ENCODE measurements at regions not wholly inside any gene's neighbourhood (a gene's known extent, or its start where the extent isn't known, plus 50 kb on each side); places are given as distances from the start of the nearest gene placed in this dataset.

- no peaks in the 10 kb centered on the region for H3K9me3 ChIP-seq (ENCODE audit: control insufficient read depth in 4 of 4, low read length in 3 of 4)
- TF ChIP-seq HNF4G (IDR thresholded peaks at IDR 0.05) (no peak), ATF3 (IDR thresholded peaks at IDR 0.05) (no peak), HNF4A (conservative IDR thresholded peaks at IDR 0.05) (no peak)
- H3K27me3 ChIP-seq (ENCODE audit: control insufficient read depth in 4 of 4, insufficient read depth in 4 of 4, low read length in 3 of 4): peaks cover 0 to 4% (median 0%) of the 10 kb centered on the region in 4 donors
- 38% methylated on average over 9 of the region's 9 CpGs for WGBS
- no peak for DNase-seq (ENCODE audit: low spot score)
- no peak overlapping the region for H3K9ac ChIP-seq (ENCODE audit: low read depth in 1 of 2, low read length in 2 of 2)
- no peaks in the 10 kb centered on the region for H3K36me3 ChIP-seq (ENCODE audit: control insufficient read depth in 4 of 4, insufficient read depth in 3 of 4, low read depth in 1 of 4, low read length in 3 of 4)
- H3K4me3 ChIP-seq (ENCODE audit: low read depth in 1 of 3, low read length in 3 of 3): no peak overlapping the region
- no peaks in the 10 kb centered on the region for H3K4me1 ChIP-seq (ENCODE audit: control insufficient read depth in 4 of 4, insufficient read depth in 4 of 4, low read length in 3 of 4)
- no peak overlapping the region for H3K27ac ChIP-seq (ENCODE audit: low read depth in 1 of 2, low read length in 2 of 2)
Measured at GRCh38 chr5:101260857-101261256, 357.8 kb upstream of the ST8SIA4 start.

- WGBS: 63% methylated on average over 4 of the region's 4 CpGs
- H3K27ac ChIP-seq (ENCODE audit: low read depth in 1 of 2, low read length in 2 of 2): no peak overlapping the region
- H3K9ac ChIP-seq (ENCODE audit: low read depth in 1 of 2, low read length in 2 of 2): no peak overlapping the region
- no peak overlapping the region for H3K4me3 ChIP-seq (ENCODE audit: low read depth in 1 of 3, low read length in 3 of 3)
- no peak for DNase-seq (ENCODE audit: low spot score)
- peaks cover 0 to 6% (median 0%) of the 10 kb centered on the region in 4 donors for H3K27me3 ChIP-seq (ENCODE audit: control insufficient read depth in 4 of 4, insufficient read depth in 4 of 4, low read length in 3 of 4)
- no peaks in the 10 kb centered on the region for H3K4me1 ChIP-seq (ENCODE audit: control insufficient read depth in 4 of 4, insufficient read depth in 4 of 4, low read length in 3 of 4)
- TF ChIP-seq FOXA2 (IDR thresholded peaks at IDR 0.05): no peak
- no peak for TF ChIP-seq CTCF (IDR thresholded peaks at IDR 0.05; ENCODE audit: low read depth, low read length, missing input control)
- TF ChIP-seq RAD21 (IDR thresholded peaks at IDR 0.05): no peak
- peaks cover 0 to 4% (median 0%) of the 10 kb centered on the region in 4 donors for H3K9me3 ChIP-seq (ENCODE audit: control insufficient read depth in 4 of 4, low read length in 3 of 4)
- no peaks in the 10 kb centered on the region for H3K36me3 ChIP-seq (ENCODE audit: control insufficient read depth in 4 of 4, insufficient read depth in 3 of 4, low read depth in 1 of 4, low read length in 3 of 4)
Measured at GRCh38 chr5:101253096-101253495, 350.0 kb upstream of the ST8SIA4 start.

- Histone ChIP-seq H3K4me3 (ENCODE audit: low read depth in 1 of 3, low read length in 3 of 3) (no peak overlapping the region), H3K9me3 (ENCODE audit: control insufficient read depth in 4 of 4, low read length in 3 of 4) (no peaks in the 10 kb centered on the region), H3K36me3 (ENCODE audit: control insufficient read depth in 4 of 4, insufficient read depth in 3 of 4, low read depth in 1 of 4, low read length in 3 of 4) (no peaks in the 10 kb centered on the region), H3K27me3 (ENCODE audit: control insufficient read depth in 4 of 4, insufficient read depth in 4 of 4, low read length in 3 of 4) (no peaks in the 10 kb centered on the region), H3K4me1 (ENCODE audit: control insufficient read depth in 4 of 4, insufficient read depth in 4 of 4, low read length in 3 of 4) (no peaks in the 10 kb centered on the region), H3K9ac (ENCODE audit: low read depth in 1 of 2, low read length in 2 of 2) (no peak overlapping the region), H3K27ac (ENCODE audit: low read depth in 1 of 2, low read length in 2 of 2) (no peak overlapping the region)
- WGBS: 92% methylated on average over 1 of the region's 1 CpG
- DNase-seq (ENCODE audit: low spot score): no peak
- TF ChIP-seq HNF4G (IDR thresholded peaks at IDR 0.05) (no peak), JUND (IDR thresholded peaks at IDR 0.05) (no peak), SP1 (IDR thresholded peaks at IDR 0.05) (no peak), ZBTB33 (IDR thresholded peaks at IDR 0.05) (no peak), FOXA2 (IDR thresholded peaks at IDR 0.05) (no peak), NR2F2 (IDR thresholded peaks at IDR 0.05) (no peak), MAX (IDR thresholded peaks at IDR 0.05) (no peak), YY1 (IDR thresholded peaks at IDR 0.05) (no peak), ATF3 (IDR thresholded peaks at IDR 0.05) (no peak), RAD21 (IDR thresholded peaks at IDR 0.05) (no peak), FOXA1 (IDR thresholded peaks at IDR 0.05) (no peak), GABPA (IDR thresholded peaks at IDR 0.05 in 1 of 2, conservative IDR thresholded peaks at IDR 0.05 in 1 of 2) (no peak), HNF4A (conservative IDR thresholded peaks at IDR 0.05) (no peak)
Measured at GRCh38 chr5:101244621-101245020, 341.5 kb upstream of the ST8SIA4 start.

All from liver (tissue), 8 donors.